ENCODE measurements at regions not wholly inside any gene's neighbourhood (a gene's known extent, or its start where the extent isn't known, plus 50 kb on each side); places are given as distances from the start of the nearest gene placed in this dataset.

DNA sequence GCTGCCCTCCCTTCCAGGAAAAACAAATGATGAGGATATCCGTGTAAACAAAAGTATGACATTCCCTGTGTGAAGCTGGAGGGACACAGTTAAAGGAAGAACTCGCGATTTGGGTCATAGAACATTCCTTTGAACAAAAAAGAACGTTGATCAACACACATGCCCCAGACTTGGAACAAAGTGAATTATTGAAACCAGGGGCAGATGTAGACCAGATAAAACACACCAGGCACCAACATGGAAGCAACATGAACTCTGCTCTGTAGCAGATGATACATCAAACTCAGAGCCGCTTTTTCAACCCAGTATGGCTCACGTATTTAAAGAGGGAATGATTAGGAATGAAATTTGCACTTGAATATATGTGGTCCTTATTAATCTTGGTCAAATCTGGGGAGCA lies 206.5 kb downstream of the TMEM182 start:
- no peak for TF ChIP-seq ZFP36 (IDR thresholded peaks at IDR 0.05; ENCODE audit: borderline replicate concordance, low read depth, low read length, partially characterized antibody)
- no peak for TF ChIP-seq NONO (IDR thresholded peaks at IDR 0.05)
- TF ChIP-seq NONO (CRISPR knock-in tag; conservative IDR thresholded peaks at IDR 0.05) = no peak
- TF ChIP-seq, protein P1, sequence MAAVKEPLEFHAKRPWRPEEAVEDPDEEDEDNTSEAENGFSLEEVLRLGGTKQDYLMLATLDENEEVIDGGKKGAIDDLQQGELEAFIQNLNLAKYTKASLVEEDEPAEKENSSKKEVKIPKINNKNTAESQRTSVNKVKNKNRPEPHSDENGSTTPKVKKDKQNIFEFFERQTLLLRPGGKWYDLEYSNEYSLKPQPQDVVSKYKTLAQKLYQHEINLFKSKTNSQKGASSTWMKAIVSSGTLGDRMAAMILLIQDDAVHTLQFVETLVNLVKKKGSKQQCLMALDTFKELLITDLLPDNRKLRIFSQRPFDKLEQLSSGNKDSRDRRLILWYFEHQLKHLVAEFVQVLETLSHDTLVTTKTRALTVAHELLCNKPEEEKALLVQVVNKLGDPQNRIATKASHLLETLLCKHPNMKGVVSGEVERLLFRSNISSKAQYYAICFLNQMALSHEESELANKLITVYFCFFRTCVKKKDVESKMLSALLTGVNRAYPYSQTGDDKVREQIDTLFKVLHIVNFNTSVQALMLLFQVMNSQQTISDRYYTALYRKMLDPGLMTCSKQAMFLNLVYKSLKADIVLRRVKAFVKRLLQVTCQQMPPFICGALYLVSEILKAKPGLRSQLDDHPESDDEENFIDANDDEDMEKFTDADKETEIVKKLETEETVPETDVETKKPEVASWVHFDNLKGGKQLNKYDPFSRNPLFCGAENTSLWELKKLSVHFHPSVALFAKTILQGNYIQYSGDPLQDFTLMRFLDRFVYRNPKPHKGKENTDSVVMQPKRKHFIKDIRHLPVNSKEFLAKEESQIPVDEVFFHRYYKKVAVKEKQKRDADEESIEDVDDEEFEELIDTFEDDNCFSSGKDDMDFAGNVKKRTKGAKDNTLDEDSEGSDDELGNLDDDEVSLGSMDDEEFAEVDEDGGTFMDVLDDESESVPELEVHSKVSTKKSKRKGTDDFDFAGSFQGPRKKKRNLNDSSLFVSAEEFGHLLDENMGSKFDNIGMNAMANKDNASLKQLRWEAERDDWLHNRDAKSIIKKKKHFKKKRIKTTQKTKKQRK (IDR thresholded peaks at IDR 0.05; ENCODE audit: low read length) = no peak
- TF ChIP-seq, protein P2, sequence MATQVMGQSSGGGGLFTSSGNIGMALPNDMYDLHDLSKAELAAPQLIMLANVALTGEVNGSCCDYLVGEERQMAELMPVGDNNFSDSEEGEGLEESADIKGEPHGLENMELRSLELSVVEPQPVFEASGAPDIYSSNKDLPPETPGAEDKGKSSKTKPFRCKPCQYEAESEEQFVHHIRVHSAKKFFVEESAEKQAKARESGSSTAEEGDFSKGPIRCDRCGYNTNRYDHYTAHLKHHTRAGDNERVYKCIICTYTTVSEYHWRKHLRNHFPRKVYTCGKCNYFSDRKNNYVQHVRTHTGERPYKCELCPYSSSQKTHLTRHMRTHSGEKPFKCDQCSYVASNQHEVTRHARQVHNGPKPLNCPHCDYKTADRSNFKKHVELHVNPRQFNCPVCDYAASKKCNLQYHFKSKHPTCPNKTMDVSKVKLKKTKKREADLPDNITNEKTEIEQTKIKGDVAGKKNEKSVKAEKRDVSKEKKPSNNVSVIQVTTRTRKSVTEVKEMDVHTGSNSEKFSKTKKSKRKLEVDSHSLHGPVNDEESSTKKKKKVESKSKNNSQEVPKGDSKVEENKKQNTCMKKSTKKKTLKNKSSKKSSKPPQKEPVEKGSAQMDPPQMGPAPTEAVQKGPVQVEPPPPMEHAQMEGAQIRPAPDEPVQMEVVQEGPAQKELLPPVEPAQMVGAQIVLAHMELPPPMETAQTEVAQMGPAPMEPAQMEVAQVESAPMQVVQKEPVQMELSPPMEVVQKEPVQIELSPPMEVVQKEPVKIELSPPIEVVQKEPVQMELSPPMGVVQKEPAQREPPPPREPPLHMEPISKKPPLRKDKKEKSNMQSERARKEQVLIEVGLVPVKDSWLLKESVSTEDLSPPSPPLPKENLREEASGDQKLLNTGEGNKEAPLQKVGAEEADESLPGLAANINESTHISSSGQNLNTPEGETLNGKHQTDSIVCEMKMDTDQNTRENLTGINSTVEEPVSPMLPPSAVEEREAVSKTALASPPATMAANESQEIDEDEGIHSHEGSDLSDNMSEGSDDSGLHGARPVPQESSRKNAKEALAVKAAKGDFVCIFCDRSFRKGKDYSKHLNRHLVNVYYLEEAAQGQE (IDR thresholded peaks at IDR 0.05; ENCODE audit: borderline replicate concordance in 1 of 2, low read depth in 1 of 2, low read length in 2 of 2) = no peak
- TF ChIP-seq, protein P3, sequence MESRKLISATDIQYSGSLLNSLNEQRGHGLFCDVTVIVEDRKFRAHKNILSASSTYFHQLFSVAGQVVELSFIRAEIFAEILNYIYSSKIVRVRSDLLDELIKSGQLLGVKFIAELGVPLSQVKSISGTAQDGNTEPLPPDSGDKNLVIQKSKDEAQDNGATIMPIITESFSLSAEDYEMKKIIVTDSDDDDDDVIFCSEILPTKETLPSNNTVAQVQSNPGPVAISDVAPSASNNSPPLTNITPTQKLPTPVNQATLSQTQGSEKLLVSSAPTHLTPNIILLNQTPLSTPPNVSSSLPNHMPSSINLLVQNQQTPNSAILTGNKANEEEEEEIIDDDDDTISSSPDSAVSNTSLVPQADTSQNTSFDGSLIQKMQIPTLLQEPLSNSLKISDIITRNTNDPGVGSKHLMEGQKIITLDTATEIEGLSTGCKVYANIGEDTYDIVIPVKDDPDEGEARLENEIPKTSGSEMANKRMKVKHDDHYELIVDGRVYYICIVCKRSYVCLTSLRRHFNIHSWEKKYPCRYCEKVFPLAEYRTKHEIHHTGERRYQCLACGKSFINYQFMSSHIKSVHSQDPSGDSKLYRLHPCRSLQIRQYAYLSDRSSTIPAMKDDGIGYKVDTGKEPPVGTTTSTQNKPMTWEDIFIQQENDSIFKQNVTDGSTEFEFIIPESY (CRISPR knock-in tag; IDR thresholded peaks at IDR 0.05) = no peak
- TF ChIP-seq ZNF12 (CRISPR knock-in tag; IDR thresholded peaks at IDR 0.05) = no peak
- TF ChIP-seq, protein P4, sequence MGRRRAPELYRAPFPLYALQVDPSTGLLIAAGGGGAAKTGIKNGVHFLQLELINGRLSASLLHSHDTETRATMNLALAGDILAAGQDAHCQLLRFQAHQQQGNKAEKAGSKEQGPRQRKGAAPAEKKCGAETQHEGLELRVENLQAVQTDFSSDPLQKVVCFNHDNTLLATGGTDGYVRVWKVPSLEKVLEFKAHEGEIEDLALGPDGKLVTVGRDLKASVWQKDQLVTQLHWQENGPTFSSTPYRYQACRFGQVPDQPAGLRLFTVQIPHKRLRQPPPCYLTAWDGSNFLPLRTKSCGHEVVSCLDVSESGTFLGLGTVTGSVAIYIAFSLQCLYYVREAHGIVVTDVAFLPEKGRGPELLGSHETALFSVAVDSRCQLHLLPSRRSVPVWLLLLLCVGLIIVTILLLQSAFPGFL (CRISPR knock-in tag; IDR thresholded peaks at IDR 0.05) = no peak
